Neuron (in vitro differentiated cells): ENCODE measurements at regions not wholly inside any gene's neighbourhood (a gene's known extent, or its start where the extent isn't known, plus 50 kb on each side); places are given as distances from the start of the nearest gene placed in this dataset.
"Not testable (repeated sequence)": the region's sequence is repeated elsewhere in the genome, so short reads cannot be mapped to it uniquely, and the experiment has no call there.

Experiments used
- H2AFZ ChIP-seq: one replicate; pipeline ENCODE4 v1.6.1; 2013; ENCODE audit warnings: low read depth, mild to moderate bottlenecking, inconsistent platforms, low read length, moderate library complexity
- H3K27me3 ChIP-seq: one replicate; pipeline ENCODE4 v1.6.1; 2013; ENCODE audit warnings: low read length; ENCODE audit not compliant: insufficient read depth
- H3K36me3 ChIP-seq: one replicate; pipeline ENCODE4 v1.6.1; 2013; ENCODE audit warnings: low read length; ENCODE audit not compliant: insufficient read depth
- H3K4me1 ChIP-seq: one replicate; pipeline ENCODE4 v1.6.1; 2013; ENCODE audit warnings: low read length; ENCODE audit not compliant: insufficient read depth
- H3K4me3 ChIP-seq: 2 replicates; pipeline ENCODE4 v1.5.1; 2013; ENCODE audit warnings: mild to moderate bottlenecking, low read length, moderate library complexity
- H3K9me3 ChIP-seq: one replicate; pipeline ENCODE4 v1.6.1; 2013; ENCODE audit warnings: low read length

DNA sequence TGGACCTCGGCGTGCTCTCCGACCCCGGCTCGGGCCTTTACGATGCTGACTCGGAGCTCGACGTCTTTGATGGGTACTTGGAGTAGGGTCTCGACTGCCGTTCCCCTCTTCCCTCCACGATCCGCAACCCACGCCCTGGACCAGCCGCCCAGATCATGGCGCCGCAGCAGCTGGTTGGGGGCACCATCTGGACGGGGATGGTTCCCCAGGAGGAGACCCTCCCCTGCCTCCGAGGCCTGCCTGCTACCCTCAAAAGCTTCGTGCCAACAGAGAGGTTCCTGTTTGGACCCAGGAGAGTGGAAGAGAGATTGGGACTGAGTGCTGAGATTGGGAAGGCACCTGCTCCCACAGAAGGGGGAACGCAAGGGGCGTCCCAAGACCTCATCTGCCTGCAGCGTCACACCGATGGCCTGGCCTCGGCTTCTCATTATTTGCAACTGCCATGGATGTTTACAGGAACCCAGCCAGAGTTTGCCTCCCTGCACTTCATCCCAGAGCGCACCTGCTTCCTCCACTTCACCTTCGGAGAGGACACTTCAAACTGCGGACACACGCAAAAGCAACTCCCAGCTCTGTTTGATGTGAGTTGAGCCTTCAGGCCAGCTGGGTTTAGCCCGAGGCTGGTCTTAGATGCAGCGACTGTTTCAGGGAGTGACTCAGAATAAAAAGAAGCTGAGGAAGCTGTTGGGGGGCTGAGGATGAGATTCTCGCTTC lies 58.9 kb downstream of the GOLGA6L7 start:
- H3K9me3 ChIP-seq, H3K27me3 ChIP-seq, H3K36me3 ChIP-seq, H2AFZ ChIP-seq, H3K4me1 ChIP-seq: not testable (repeated sequence)
- H3K4me3 ChIP-seq = peak overlapping the region; percentile 37

DNA sequence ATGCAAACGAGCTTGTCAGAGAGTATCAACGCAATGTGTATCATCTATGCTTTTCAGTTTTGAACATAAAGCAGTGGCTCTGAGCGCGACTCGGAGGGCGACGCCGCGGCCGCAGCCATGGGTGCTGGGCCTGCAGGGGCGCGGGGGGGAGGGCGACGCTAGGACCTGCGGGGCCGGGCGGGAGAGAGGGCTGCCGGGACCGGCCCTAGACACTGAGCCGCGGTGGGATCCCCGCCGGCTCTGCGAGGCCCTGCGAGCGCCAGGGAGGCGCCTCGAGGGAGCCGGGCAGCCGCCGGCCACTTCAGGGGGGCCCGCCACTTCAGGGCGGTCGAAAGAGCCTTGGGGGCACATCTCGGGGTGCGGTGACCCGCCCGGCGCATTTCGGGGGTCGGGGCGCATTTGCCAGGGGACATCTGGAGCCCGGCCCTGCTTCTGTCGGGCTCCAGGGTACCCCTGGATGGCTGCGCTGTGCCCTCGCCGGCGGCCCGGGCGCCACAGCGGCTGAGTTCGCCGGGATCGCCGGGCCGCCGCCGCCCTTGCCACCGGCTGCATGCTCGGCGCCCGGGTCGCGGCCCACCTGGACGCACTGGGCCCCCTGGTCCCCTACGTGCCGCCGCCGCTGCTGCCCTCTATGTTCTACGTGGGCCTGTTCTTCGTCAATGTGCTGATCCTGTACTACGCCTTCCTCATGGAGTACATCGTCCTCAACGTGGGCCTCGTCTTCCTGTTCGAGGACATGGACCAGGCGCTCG lies 59.6 kb downstream of the GOLGA6L7 start:
- not testable (repeated sequence) for H3K4me1 ChIP-seq, H2AFZ ChIP-seq, H3K36me3 ChIP-seq, H3K27me3 ChIP-seq, H3K4me3 ChIP-seq, H3K9me3 ChIP-seq

- H3K36me3 ChIP-seq, H2AFZ ChIP-seq, H3K27me3 ChIP-seq, H3K4me3 ChIP-seq, H3K4me1 ChIP-seq, H3K9me3 ChIP-seq: not testable (repeated sequence)
These were observed 60.3 kb downstream of the GOLGA6L7 start for GRCh38 chr15:28788176-28788575.

DNA sequence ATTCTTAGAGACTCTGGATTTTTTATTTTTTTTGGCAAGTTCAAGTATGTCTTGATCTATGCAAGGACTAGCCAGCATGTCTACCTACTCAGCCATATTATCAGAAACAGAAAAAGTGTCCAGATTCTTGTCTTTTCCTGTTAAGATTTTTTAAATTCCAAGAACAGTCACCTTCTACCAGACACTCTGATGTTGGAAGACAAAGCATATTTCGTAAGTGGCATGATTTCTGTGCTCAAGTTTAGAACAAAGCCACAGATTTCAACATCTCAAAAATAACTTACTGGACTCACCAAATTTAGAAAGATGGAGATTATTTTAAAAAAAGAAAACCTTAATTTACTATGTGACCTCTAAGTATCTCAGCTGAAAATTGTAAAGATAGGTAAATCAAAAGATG lies 61.9 kb downstream of the GOLGA6L7 start:
- peaks cover 5% of the 10 kb centered on the region for H3K4me1 ChIP-seq
- H3K9me3 ChIP-seq = no peaks in the 10 kb centered on the region
- H3K4me3 ChIP-seq = no peak overlapping the region
- H3K36me3 ChIP-seq = no peaks in the 10 kb centered on the region
- no peaks in the 10 kb centered on the region for H3K27me3 ChIP-seq
- no peak overlapping the region for H2AFZ ChIP-seq

- H3K27me3 ChIP-seq, H3K9me3 ChIP-seq, H3K36me3 ChIP-seq, H2AFZ ChIP-seq, H3K4me1 ChIP-seq, H3K4me3 ChIP-seq: not testable (repeated sequence)
These were observed 63.9 kb downstream of the GOLGA6L7 start for GRCh38 chr15:28784347-28785163.

- no peak overlapping the region for H3K4me3 ChIP-seq
- no peaks in the 10 kb centered on the region for H3K9me3 ChIP-seq
- no peaks in the 10 kb centered on the region for H3K36me3 ChIP-seq
- peaks cover 6% of the 10 kb centered on the region for H3K4me1 ChIP-seq
- no peaks in the 10 kb centered on the region for H3K27me3 ChIP-seq
- H2AFZ ChIP-seq = no peak overlapping the region
These were observed 64.6 kb downstream of the GOLGA6L7 start for GRCh38 chr15:28783873-28784272.

DNA sequence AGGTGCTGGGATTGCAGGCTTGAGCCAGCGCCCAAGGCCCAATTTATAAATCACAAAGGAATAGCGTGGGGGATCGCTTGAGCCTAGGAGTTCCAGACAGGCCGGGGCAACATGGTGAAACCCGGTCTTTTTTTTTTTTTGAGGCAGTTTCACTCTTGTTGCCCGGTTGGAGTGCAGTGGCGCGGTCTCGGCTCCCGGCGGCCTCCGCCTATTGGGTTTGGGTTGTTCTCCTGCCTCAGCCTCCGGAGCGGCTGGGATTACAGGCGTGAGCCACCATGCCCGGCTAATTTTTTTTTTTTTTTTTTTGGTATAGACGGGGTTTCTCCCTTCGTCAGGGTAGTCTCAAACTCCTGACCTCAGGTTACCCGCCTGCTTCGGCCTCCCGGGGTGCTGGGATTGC lies 65.0 kb downstream of the GOLGA6L7 start:
- Histone ChIP-seq H3K4me3 (no peak overlapping the region), H2AFZ (no peak overlapping the region), H3K27me3 (no peaks in the 10 kb centered on the region), H3K4me1 (peaks cover 6% of the 10 kb centered on the region), H3K36me3 (no peaks in the 10 kb centered on the region), H3K9me3 (no peaks in the 10 kb centered on the region)

DNA sequence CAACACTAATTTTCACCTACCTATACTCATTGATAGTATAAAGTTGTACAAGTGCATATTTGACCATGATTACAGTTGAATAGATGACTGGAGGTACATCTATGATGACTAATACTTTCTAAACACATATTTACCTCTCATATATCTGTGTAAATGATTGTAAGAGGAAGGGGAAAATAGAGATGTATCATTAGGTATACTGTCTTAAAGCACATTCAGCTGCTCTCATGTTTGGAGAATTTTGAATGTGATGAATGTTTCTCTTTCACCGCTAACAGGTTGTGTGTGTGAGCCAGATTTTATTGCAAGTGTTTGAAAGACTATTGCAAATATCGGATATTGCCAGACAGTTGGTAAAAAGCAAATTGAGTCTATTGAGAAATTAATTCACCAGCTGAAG lies 66.2 kb upstream of the GOLGA8M start:
- not testable (repeated sequence) for H3K36me3 ChIP-seq, H2AFZ ChIP-seq, H3K4me3 ChIP-seq, H3K9me3 ChIP-seq, H3K4me1 ChIP-seq, H3K27me3 ChIP-seq

GRCh38 chr15:28772857-28773256 lies 60.6 kb upstream of the GOLGA8M start:
- H3K27me3 ChIP-seq, H3K36me3 ChIP-seq, H3K4me1 ChIP-seq, H3K9me3 ChIP-seq, H3K4me3 ChIP-seq, H2AFZ ChIP-seq: not testable (repeated sequence)
